ENCODE measurements at regions not wholly inside any gene's neighbourhood (a gene's known extent, or its start where the extent isn't known, plus 50 kb on each side); places are given as distances from the start of the nearest gene placed in this dataset.
"Not testable (repeated sequence)": the region's sequence is repeated elsewhere in the genome, so short reads cannot be mapped to it uniquely, and the experiment has no call there.

DNA sequence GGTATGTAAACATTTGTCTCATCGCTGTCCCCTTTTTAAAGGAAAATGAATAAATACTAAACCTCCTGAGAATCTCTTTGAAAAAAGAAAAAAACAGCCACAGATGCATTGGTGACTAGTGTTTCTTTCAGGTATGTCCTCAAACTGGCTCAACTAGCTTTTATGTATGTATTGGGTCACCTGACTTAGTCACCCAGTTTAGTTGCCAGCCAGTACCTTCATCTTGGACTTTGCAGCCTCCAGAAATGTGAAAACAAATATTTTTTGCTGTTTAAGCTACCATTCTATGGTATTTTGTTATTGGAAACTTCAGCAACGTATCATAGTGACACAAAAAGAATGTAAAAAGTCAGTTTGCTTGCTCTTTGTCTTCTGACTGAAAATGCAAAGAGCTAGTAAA lies 1263.5 kb downstream of the FAM133A start:
- no peaks in the 10 kb centered on the region for H3K27me3 Mint-ChIP-seq
- H3K36me3 Mint-ChIP-seq (ENCODE audit: low read depth), result no peaks in the 10 kb centered on the region
- H3K9me3 Mint-ChIP-seq, result peaks cover 5% of the 10 kb centered on the region
- TF ChIP-seq, protein P1, sequence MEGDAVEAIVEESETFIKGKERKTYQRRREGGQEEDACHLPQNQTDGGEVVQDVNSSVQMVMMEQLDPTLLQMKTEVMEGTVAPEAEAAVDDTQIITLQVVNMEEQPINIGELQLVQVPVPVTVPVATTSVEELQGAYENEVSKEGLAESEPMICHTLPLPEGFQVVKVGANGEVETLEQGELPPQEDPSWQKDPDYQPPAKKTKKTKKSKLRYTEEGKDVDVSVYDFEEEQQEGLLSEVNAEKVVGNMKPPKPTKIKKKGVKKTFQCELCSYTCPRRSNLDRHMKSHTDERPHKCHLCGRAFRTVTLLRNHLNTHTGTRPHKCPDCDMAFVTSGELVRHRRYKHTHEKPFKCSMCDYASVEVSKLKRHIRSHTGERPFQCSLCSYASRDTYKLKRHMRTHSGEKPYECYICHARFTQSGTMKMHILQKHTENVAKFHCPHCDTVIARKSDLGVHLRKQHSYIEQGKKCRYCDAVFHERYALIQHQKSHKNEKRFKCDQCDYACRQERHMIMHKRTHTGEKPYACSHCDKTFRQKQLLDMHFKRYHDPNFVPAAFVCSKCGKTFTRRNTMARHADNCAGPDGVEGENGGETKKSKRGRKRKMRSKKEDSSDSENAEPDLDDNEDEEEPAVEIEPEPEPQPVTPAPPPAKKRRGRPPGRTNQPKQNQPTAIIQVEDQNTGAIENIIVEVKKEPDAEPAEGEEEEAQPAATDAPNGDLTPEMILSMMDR (IDR thresholded peaks at IDR 0.05), result no peak
- H3K27ac Mint-ChIP-seq, result no peak overlapping the region
- no peak for DNase-seq
- ChIA-PET CTCF (no interaction called here), POLR2A (no interaction called here)
- no peak overlapping the region for H3K4me3 Mint-ChIP-seq
- intact Hi-C loops (cut with micrococcal nuclease), result no loop called here
- no peak for ATAC-seq (ENCODE audit: low read depth)
- H3K4me1 Mint-ChIP-seq, result no peaks in the 10 kb centered on the region

DNA sequence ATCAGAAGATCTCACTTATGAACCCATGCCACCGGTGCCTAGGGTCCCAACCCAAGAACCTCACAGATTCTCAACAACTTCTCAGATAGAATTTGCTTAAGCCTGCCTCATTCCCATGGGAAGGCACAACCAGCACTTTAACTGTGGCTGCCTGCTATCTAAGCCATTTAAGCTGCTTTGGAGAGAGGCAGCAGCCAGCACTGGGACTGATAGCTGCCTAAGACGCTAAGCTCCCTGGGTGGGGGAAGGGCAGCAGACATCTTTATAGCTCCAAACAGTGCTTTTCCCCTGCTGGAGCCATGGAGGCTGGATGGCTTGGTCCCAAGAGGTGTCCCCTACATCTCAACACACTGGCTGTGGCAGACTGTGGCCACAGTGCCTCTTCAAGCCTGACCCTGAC lies 1268.6 kb downstream of the FAM133A start:
- no peaks in the 10 kb centered on the region for H3K4me1 Mint-ChIP-seq
- ChIA-PET CTCF (no interaction called here), POLR2A (no interaction called here)
- no peak for DNase-seq
- peaks cover 7% of the 10 kb centered on the region for H3K9me3 Mint-ChIP-seq
- H3K36me3 Mint-ChIP-seq (ENCODE audit: low read depth), result no peaks in the 10 kb centered on the region
- intact Hi-C loops (cut with micrococcal nuclease), result no loop called here
- no peak for ATAC-seq (ENCODE audit: low read depth)
- H3K27ac Mint-ChIP-seq, result no peak overlapping the region
- H3K4me3 Mint-ChIP-seq, result no peak overlapping the region
- H3K27me3 Mint-ChIP-seq, result no peaks in the 10 kb centered on the region
- TF ChIP-seq, protein P1 (IDR thresholded peaks at IDR 0.05), result no peak

DNA sequence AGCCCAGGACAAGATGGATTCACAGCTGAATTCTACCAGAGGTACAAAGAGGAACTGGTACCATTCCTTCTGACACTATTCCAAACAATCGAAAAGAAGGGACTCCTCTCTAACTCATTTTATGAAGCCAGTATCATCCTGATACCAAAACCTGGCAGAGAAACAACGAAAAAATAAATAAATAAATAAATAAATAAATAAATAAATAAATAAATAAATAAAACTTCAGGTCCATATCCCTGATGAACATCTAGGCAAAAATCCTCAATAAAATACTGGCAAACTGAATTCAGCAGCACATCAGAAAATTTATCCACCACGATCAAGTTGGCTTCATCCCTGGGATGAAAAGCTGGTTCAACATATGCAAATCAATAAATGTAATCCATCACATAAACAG lies 1272.1 kb downstream of the FAM133A start:
- CTCF ChIA-PET; ATAC-seq (ENCODE audit: low read depth): not testable (repeated sequence)

DNA sequence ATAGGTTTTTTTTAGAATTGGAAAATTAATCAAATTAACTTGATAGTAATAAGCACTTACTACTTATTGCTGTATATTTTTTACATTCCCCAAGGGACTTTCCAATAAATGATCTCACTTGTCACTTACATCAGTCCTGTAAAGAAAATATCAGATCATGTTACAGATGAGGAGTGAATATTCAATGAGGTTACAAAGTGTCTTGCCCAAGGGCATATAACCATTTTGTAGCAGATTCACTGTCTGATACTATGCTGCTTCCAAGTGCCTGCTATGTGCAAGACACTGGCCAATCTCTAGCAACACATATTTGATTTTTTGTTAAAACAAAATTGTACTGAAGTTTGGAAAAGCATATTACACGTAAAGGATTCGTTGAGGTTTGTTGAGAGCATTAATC lies 1287.7 kb downstream of the FAM133A start:
- DNase-seq (no peak), ATAC-seq (ENCODE audit: low read depth) (no peak)
- Mint-ChIP-seq H3K27ac (no peak overlapping the region), H3K4me3 (no peak overlapping the region), H3K27me3 (no peaks in the 10 kb centered on the region), H3K9me3 (no peaks in the 10 kb centered on the region), H3K36me3 (ENCODE audit: low read depth) (no peaks in the 10 kb centered on the region), H3K4me1 (no peaks in the 10 kb centered on the region)
- intact Hi-C loops (cut with micrococcal nuclease), result no loop called here
- POLR2A ChIA-PET, result no interaction called here
- TF ChIP-seq, protein P1 (IDR thresholded peaks at IDR 0.05), result no peak
- CTCF ChIA-PET, result no interaction called here

More for the DNA sequence above, 1272.1 kb downstream of the FAM133A start:
- intact Hi-C loops (cut with micrococcal nuclease); DNase-seq; H3K4me1 Mint-ChIP-seq; H3K27me3 Mint-ChIP-seq; H3K9me3 Mint-ChIP-seq; H3K27ac Mint-ChIP-seq; H3K4me3 Mint-ChIP-seq; POLR2A ChIA-PET; H3K36me3 Mint-ChIP-seq (ENCODE audit: low read depth): not testable (repeated sequence)

DNA sequence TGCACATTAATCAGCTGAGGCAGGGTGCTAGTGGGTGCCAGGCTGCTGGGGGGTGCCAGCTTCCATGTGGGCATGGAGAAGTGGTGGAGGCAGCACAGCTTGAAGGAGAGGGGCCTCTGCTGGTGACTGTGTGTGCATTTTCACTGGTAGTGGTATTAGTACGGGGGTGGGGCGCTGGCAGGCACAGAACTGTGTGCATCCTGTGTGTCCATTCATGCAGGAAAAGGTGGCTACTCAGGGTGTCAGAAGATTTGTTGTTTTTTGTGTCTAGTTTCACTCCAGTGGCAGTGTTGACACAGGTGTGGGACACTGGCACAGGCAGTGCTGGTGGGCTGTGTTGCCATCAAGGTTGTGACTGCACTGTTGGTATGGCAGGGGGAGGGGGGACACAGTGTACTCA lies 1303.6 kb downstream of the FAM133A start:
- H3K4me1 Mint-ChIP-seq, result no peaks in the 10 kb centered on the region
- TF ChIP-seq, protein P1 (IDR thresholded peaks at IDR 0.05), result no peak
- H3K27ac Mint-ChIP-seq, result no peak overlapping the region
- no peak for DNase-seq
- H3K4me3 Mint-ChIP-seq, result no peak overlapping the region
- no peaks in the 10 kb centered on the region for H3K36me3 Mint-ChIP-seq (ENCODE audit: low read depth)
- ChIA-PET CTCF (no interaction called here), POLR2A (no interaction called here)
- no peaks in the 10 kb centered on the region for H3K27me3 Mint-ChIP-seq
- ATAC-seq (ENCODE audit: low read depth), result no peak
- intact Hi-C loops (cut with micrococcal nuclease), result no loop called here
- no peaks in the 10 kb centered on the region for H3K9me3 Mint-ChIP-seq

DNA sequence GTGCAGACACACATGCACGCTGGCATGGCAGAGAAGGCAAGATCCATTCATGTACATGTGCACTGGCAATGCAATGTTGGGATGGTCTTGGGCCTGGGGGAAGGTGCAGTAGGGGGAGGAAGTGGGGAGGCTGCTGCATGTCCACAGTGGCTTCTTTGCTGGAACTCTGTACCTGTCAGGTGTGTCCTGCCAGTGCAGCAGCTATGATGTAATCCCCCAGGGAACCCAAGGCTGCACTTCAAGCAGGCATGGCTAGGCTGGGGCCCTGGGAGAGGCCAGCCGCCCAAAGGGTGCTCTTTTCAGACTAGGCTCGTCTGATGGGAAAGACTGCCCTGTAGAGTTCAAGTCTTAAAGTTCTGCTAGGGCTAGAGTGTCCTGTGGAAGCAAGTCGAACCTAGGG lies 1304.0 kb downstream of the FAM133A start:
- CTCF ChIA-PET, result no interaction called here
- Mint-ChIP-seq H3K4me3 (no peak overlapping the region), H3K36me3 (ENCODE audit: low read depth) (no peaks in the 10 kb centered on the region), H3K9me3 (no peaks in the 10 kb centered on the region), H3K4me1 (no peaks in the 10 kb centered on the region), H3K27me3 (no peaks in the 10 kb centered on the region), H3K27ac (no peak overlapping the region)
- TF ChIP-seq, protein P1 (IDR thresholded peaks at IDR 0.05), result no peak
- intact Hi-C loops (cut with micrococcal nuclease), result no loop called here
- POLR2A ChIA-PET, result no interaction called here
- no peak for ATAC-seq (ENCODE audit: low read depth)
- DNase-seq, result no peak

Measured in activated B cell treated with CpG ODN at 0.5 μM for 24 hours (primary cell).